ENCODE measurements at regions not wholly inside any gene's neighbourhood (a gene's known extent, or its start where the extent isn't known, plus 50 kb on each side); places are given as distances from the start of the nearest gene placed in this dataset.
A peak's percentile ranks its signal among the peaks of the same experiment; 100 is the strongest.

DNA sequence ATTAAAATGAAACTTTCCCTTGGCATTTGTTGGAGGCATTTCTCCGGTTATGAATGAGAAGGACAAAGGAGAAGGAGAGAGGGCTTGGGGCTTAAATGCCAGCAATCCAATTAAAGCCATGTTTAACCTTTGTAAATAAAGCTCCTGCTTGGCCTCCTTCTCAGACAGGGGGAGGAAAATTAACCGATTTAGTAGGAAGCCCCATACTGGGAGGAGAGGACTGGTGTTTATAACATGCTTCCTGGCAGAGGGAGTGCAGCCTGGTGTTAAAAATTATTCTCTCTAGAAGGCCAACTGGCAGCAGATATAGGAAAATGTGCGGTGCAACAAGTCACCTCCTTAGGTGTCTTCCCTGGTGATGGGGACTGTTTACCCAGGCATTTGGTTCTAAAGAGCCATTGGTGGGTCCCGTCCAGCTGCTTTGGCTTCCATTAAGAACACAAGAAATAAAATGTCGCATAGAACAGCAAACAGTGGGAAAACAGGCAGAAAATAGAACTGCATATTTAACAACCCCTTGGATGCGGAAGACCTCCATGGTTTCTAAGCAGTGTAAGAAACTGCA lies 846.5 kb downstream of the TYW1 start:
- no peak for DNase-seq (ENCODE audit: low read depth in 2 of 2)

GRCh38 chr7:67843615-67844014 lies 847.0 kb downstream of the TYW1 start:
- no peak for DNase-seq (ENCODE audit: low read depth in 2 of 2)

GRCh38 chr7:67847092-67847787 lies 850.6 kb downstream of the TYW1 start:
- DNase-seq (ENCODE audit: low read depth in 2 of 2), result no peak

DNA sequence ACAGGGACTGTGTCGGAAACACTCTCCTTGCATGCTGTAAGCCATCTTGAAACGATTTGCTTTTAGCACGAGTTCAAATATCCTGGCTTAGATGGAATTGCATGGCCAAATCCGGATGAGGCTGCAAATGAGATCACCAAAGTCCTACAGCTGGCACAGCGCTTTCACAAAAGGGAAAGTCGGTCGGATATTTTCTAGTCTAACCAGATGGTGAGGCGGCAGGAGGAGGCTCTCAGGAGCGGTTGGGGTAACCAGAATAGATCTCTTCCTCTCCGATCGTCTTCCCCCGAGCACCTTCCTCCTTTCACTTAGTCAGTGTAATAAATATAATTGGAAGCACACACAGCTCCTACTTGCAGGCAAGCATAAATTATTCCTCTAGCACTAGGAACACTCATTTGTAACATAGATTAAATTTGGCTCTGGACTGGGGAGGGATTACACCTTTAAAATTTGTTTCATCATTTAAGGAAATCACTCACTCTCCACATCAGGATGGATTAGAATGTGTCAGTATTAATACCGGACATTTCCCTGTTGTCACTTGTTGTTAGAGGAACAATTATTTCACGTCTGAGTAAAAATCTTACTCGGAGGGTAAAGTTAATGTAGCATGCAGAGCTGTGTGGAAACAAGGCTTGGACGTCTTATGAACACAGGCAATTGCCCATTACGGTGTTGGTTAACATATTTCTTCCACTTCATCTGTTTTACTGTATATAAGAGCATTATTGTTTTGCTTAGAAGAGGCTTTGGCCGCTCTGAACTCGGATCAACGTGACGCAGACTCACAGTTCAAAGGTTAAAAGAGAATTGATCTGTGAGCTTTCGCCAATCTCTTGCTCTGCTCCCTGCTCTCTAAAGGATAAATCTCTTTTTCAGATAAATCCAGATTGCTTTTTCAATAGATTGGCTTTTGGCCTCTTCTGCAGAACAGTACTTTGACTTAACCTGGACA lies 857.9 kb downstream of the TYW1 start:
- DNase-seq (ENCODE audit: low read depth in 2 of 2), result peak; percentile 47 to 54

- no peak for DNase-seq (ENCODE audit: low read depth in 2 of 2)
Measured at GRCh38 chr7:67855322-67855721, 858.7 kb downstream of the TYW1 start.

GRCh38 chr7:67856046-67856445 lies 859.4 kb downstream of the TYW1 start:
- no peak for DNase-seq (ENCODE audit: low read depth in 2 of 2)

- no peak for DNase-seq (ENCODE audit: low read depth in 2 of 2)
Measured at GRCh38 chr7:67857698-67858097, 861.1 kb downstream of the TYW1 start.

- DNase-seq (ENCODE audit: low read depth in 2 of 2), result no peak
Measured at GRCh38 chr7:67858931-67859330, 862.3 kb downstream of the TYW1 start.

GRCh38 chr7:67863911-67864310 lies 867.3 kb downstream of the TYW1 start:
- no peak for DNase-seq (ENCODE audit: low read depth in 2 of 2)

DNA sequence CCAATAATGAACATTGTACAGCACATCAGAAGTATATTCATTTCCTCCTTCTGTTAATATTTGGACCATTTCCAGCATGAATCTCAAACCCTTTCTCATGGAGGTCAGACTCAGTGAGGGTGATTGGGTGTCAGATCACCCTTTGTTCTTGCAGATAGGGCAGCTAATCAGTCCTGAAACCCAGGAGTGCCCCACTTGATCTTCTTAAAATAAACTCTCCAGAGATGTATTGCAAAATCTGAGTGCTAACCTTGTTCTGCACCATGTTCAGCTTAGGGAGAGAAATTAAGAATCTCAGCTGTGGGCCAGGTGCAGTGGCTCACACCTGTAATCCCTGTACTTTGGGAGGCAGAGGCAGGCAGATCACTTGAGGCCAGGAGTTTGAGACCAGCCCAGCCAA lies 869.4 kb downstream of the TYW1 start:
- DNase-seq (ENCODE audit: low read depth in 2 of 2), result no peak

DNA sequence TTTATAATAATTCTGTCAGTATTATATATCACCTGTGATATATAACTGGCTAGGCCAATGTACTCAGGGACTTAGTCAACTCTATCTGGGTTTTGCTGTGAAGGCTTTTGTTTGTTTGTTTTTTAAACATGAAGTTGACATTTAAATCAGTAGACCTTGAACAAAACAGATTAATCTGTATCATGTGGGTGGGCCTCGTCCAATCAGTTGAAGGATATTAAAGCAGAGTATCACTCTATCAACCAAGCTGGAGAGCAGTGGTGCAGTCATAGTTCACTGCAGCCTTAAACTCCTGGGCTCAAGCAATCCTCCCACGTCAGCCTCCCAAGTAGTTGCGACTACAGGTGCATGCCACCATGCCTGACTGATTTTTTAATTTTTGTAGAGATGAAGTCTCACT lies 870.2 kb downstream of the TYW1 start:
- DNase-seq (ENCODE audit: low read depth in 2 of 2), result no peak

DNA sequence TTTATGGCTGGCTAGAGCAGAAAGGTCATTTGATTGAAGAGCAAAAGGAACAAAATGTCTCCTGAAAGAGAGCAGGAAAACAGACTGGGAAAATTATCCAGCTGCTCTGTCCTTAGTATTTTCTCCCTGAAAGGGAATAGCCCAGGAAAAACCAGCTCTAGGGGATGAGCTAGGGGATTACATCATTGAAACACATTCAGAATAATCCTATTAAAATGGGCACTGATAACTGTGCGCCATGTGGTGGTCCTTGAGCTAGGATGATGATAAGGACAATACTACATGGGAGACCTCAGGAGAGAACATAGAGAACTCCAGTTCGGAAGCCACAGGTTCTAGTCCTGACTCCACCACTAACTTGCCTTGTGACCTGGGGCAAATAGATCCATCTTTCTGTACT lies 873.8 kb downstream of the TYW1 start:
- no peak for DNase-seq (ENCODE audit: low read depth in 2 of 2)

DNA sequence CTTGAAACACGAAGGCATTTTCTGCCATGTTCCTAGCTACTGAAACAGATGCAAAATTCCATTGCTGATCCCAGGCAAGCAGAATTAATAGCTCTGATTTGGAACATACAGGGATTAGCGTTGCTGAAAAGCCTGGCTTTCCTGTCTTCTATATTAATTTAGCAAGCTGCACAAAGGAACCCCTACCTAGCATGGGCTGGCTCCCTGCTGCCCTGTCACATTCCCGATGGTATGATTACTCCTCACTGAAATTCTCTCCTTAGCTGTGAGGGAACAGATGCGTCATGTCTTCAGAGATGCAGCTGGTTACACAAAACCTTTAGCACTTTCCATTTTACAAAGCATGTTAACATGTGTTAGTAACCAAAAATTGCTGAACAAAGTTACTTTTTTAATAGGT lies 878.9 kb downstream of the TYW1 start:
- DNase-seq (ENCODE audit: low read depth in 2 of 2), result peak in 1 of 2 experiments; percentile 2

GRCh38 chr7:67878808-67879207 lies 882.2 kb downstream of the TYW1 start:
- no peak for DNase-seq (ENCODE audit: low read depth in 2 of 2)

DNA sequence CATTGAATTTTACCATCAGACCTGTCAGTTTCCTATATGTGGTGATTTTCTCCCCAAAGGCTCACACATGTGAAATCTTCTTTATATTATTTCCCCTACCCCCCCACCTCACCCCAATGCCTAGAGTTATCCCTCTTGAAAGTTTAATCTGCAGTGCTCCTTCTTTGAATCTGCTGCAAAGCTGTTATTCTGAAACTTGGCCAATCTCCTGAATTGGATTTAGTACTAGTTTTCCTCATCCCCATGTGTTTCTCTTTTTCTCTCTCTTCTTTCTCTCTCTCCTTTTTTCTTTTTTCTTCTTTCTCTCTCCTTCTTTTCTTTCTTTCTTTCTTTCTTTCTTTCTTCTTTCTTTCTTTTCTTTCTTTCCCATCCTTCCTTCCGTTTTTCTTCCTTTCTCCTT lies 886.2 kb downstream of the TYW1 start:
- DNase-seq (ENCODE audit: low read depth in 2 of 2), result no peak

GRCh38 chr7:67890316-67890715 lies 893.7 kb downstream of the TYW1 start:
- DNase-seq (ENCODE audit: low read depth in 2 of 2), result no peak

DNA sequence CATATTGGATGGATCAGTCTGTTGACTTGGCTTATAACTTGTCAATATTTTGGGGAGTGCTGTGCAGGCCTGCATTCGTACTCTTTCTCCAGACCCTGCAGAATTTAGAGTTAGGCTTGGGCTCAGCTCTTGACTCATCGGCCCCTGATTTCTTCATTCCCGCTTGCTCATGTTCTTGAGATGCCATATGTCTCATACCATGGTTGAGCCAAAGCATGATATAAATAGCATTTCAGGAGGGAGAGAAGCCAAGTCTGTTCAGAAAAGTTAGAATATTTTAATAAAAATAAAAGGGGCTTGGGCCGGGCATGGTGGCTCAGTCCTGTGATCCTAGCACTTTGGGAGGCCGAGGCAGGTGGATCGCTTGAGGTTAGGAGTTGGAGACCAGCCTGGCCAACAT lies 898.1 kb downstream of the TYW1 start:
- peak; percentile 3 to 9 for DNase-seq (ENCODE audit: low read depth in 2 of 2)

- no peak for DNase-seq (ENCODE audit: low read depth in 2 of 2)
Measured at GRCh38 chr7:67896721-67897120, 900.1 kb downstream of the TYW1 start.

DNA sequence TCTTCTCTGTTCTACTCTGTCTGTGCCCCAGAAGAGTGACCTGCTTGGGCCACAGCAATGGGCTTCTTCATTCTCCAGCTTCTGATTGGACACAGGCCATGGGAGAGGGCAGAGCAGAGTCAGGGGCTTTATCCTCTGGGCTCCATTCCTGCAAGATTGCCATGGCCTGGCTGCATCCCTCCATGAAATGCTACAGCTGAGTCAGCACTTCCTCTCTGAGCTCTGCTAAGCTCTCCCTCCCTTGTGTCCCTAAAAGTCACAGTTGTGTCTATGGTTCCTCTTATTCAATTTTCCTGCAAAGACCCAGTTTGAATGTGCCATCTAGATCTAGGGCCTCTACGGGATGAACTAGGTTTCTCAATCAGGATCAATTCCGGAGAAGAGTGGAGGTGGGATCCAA lies 903.8 kb downstream of the TYW1 start:
- no peak for DNase-seq (ENCODE audit: low read depth in 2 of 2)

GRCh38 chr7:67901808-67902480 lies 905.3 kb downstream of the TYW1 start:
- no peak for DNase-seq (ENCODE audit: low read depth in 2 of 2)

DNA sequence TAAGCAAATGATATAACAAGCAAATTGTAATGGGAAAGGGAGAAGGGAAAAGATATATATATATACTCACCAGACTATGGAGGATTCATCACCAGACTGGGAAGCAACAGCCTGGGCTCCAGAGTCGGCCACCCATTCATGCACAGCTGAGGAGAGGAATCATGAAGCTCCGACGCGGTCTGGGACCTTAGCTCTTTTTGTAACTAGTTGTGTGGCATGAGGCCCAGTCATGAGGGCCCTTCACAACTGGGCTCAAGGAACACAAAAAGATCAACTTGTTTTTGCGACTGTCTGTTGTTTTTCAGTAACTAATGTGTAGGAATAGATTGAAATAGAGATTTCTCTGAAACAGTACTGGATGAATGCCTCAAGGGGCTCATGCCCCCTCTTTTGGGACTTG lies 911.2 kb downstream of the TYW1 start:
- DNase-seq (ENCODE audit: low read depth in 2 of 2), result no peak

DNA sequence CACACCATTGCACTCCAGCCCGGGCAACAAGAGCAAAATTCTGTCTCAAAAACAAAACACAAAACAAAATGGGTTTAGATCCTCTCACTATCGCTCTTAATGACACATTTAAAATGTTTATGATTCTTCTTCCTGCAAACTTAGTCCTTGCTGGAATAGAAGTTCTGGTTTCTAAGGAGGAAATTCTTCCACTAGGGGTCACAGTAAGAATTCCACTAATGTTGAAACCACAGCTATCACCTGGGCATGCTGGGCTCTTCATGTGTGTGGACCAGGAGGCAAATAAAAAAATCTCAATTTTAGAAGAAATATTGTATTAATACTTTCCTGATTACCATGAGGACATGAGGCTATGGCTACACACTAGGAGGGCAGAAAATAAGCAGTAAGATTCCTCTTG lies 915.8 kb downstream of the TYW1 start:
- no peak for DNase-seq (ENCODE audit: low read depth in 2 of 2)

All from fibroblast of skin of left quadriceps (primary cell).